H9 (cell line): ENCODE measurements at regions not wholly inside any gene's neighbourhood (a gene's known extent, or its start where the extent isn't known, plus 50 kb on each side); places are given as distances from the start of the nearest gene placed in this dataset.

Experiments used
- DNase-seq: peaks from one replicate; pipeline ENCODE4 v3.0.0-alpha.2; 2017
- H2AFZ ChIP-seq: one replicate; pipeline ENCODE4 v1.6.1; 2013; ENCODE audit warnings: mild to moderate bottlenecking, low read length, control low read depth, moderate library complexity
- H2AK5ac ChIP-seq: 2 replicates; pipeline ENCODE4 v1.6.1; 2013; ENCODE audit warnings: low read length, control low read depth, mixed read lengths; ENCODE audit not compliant: insufficient read length
- H2BK120ac ChIP-seq: one replicate; pipeline ENCODE4 v1.6.1; 2013; ENCODE audit warnings: low read depth, mild to moderate bottlenecking, low read length, control low read depth, inconsistent platforms; ENCODE audit not compliant: poor library complexity, severe bottlenecking
- H2BK12ac ChIP-seq: 2 replicates; pipeline ENCODE4 v1.6.1; 2013; ENCODE audit warnings: low read length, control low read depth, mixed read lengths, low read depth; ENCODE audit not compliant: insufficient read length
- H2BK15ac ChIP-seq: 2 replicates; pipeline ENCODE4 v1.6.1; 2013; ENCODE audit warnings: low read depth, low read length, control low read depth
- H2BK20ac ChIP-seq: one replicate; pipeline ENCODE4 v1.6.1; 2013; ENCODE audit warnings: low read depth, mild to moderate bottlenecking, low read length, control low read depth, inconsistent platforms; ENCODE audit not compliant: poor library complexity, severe bottlenecking
- H2BK5ac ChIP-seq: 2 replicates; pipeline ENCODE4 v1.6.1; 2013; ENCODE audit warnings: low read length, control low read depth, mixed read lengths; ENCODE audit not compliant: insufficient read length
- H3K14ac ChIP-seq: 2 replicates; pipeline ENCODE4 v1.6.1; 2013; ENCODE audit warnings: low read length, control low read depth; ENCODE audit not compliant: insufficient read depth
- H3K18ac ChIP-seq: 2 replicates; pipeline ENCODE4 v1.6.1; 2013; ENCODE audit warnings: low read depth, mild to moderate bottlenecking, mixed read lengths, low read length, control low read depth; ENCODE audit not compliant: insufficient read length
- H3K23ac ChIP-seq: 2 replicates; pipeline ENCODE4 v1.6.1; 2013; ENCODE audit warnings: low read length, control low read depth, mixed read lengths, low read depth; ENCODE audit not compliant: insufficient read length
- H3K23me2 ChIP-seq: 2 replicates; pipeline ENCODE4 v1.6.1; 2013; ENCODE audit warnings: low read depth, mild to moderate bottlenecking, mixed read lengths, low read length, control low read depth; ENCODE audit not compliant: insufficient read length, poor library complexity, severe bottlenecking
- H3K27ac ChIP-seq: 2 replicates; pipeline ENCODE4 v1.5.1; 2013; ENCODE audit warnings: low read length, control low read depth, mixed read lengths, low read depth; ENCODE audit not compliant: insufficient read length
- H3K27me3 ChIP-seq: 2 replicates; pipeline ENCODE4 v1.6.1; 2013; ENCODE audit warnings: low read length, control low read depth, inconsistent platforms; ENCODE audit not compliant: insufficient read depth
- H3K4ac ChIP-seq: 2 replicates; pipeline ENCODE4 v1.6.1; 2013; ENCODE audit warnings: low read depth, mild to moderate bottlenecking, control low read depth, inconsistent platforms, low read length, moderate library complexity
- H3K4me1 ChIP-seq: 2 replicates; pipeline ENCODE4 v1.6.1; 2013; ENCODE audit warnings: low read length, control low read depth, inconsistent platforms; ENCODE audit not compliant: insufficient read depth
- H3K4me2 ChIP-seq: 2 replicates; pipeline ENCODE4 v1.6.1; 2013; ENCODE audit warnings: low read length, control low read depth, mixed read lengths; ENCODE audit not compliant: insufficient read length, insufficient read depth
- H3K56ac ChIP-seq: 2 replicates; pipeline ENCODE4 v1.6.1; 2013; ENCODE audit warnings: low read depth, mild to moderate bottlenecking, mixed read lengths, low read length, control low read depth; ENCODE audit not compliant: insufficient read length
- H3K79me1 ChIP-seq: 2 replicates; pipeline ENCODE4 v1.6.1; 2013; ENCODE audit warnings: low read depth, mild to moderate bottlenecking, moderate library complexity, low read length, control low read depth, inconsistent platforms; ENCODE audit not compliant: insufficient read depth, poor library complexity, severe bottlenecking
- H3K79me2 ChIP-seq: 2 replicates; pipeline ENCODE4 v1.6.1; 2013; ENCODE audit warnings: low read length, control low read depth, inconsistent platforms; ENCODE audit not compliant: insufficient read depth
- H3K9ac ChIP-seq: 2 replicates; pipeline ENCODE4 v1.6.1; 2013; ENCODE audit warnings: low read length, control low read depth, mixed read lengths; ENCODE audit not compliant: insufficient read length; ENCODE audit errors: extremely low read depth
- H3K9me3 ChIP-seq: one replicate; pipeline ENCODE4 v1.6.1; 2013; ENCODE audit warnings: low read depth, low read length, inconsistent platforms; ENCODE audit not compliant: control insufficient read depth
- H3T11ph ChIP-seq: one replicate; pipeline ENCODE4 v1.6.1; 2013; ENCODE audit warnings: mild to moderate bottlenecking, low read length, control low read depth, inconsistent platforms
- H4K20me1 ChIP-seq: one replicate; pipeline ENCODE4 v1.6.1; 2013; ENCODE audit not compliant: control insufficient read depth, insufficient read length, insufficient read depth
- H4K5ac ChIP-seq: 2 replicates; pipeline ENCODE4 v1.6.1; 2013; ENCODE audit warnings: low read depth, mild to moderate bottlenecking, mixed read lengths, low read length, control low read depth; ENCODE audit not compliant: insufficient read length
- H4K8ac ChIP-seq: replicated peaks from 2 replicates; pipeline ENCODE4 v1.6.1; 2013; ENCODE audit warnings: low read length, control low read depth, mixed read lengths, low read depth; ENCODE audit not compliant: insufficient read length
- H4K91ac ChIP-seq: 2 replicates; pipeline ENCODE4 v1.6.1; 2013; ENCODE audit warnings: low read depth, mild to moderate bottlenecking, moderate library complexity, mixed read lengths, low read length, control low read depth; ENCODE audit not compliant: insufficient read length
- H3K27ac Mint-ChIP-seq, 3 experiments: 2 replicates in 2 of 3; 3 replicates in 1 of 3; pipeline ENCODE4 v1.8.0; 2020 to 2021; ENCODE audit warnings: mixed read lengths in 3 of 3, mild to moderate bottlenecking in 1 of 3, moderate library complexity in 1 of 3
- H3K27me3 Mint-ChIP-seq: 2 replicates; pipeline ENCODE4 v1.8.0; 2021; ENCODE audit warnings: low read depth, mild to moderate bottlenecking, moderate library complexity, mixed read lengths
- H3K36me3 Mint-ChIP-seq, 3 experiments: 2 replicates in 2 of 3; 3 replicates in 1 of 3; pipeline ENCODE4 v1.8.0; 2020 to 2021; ENCODE audit warnings: low read depth in 3 of 3, mixed read lengths in 3 of 3; ENCODE audit not compliant: insufficient read depth in 1 of 3
- H3K4me1 Mint-ChIP-seq, 2 experiments: 2 replicates each; pipeline ENCODE4 v1.8.0; 2020; ENCODE audit warnings: mixed read lengths in 2 of 2
- H3K4me3 Mint-ChIP-seq, 2 experiments: 2 replicates in 1 of 2; 3 replicates in 1 of 2; pipeline ENCODE4 v1.8.0; 2020 to 2021; ENCODE audit warnings: mild to moderate bottlenecking in 2 of 2, mixed read lengths in 2 of 2, moderate library complexity in 1 of 2
- H3K9me3 Mint-ChIP-seq, 2 experiments: 2 replicates in 1 of 2; 3 replicates in 1 of 2; pipeline ENCODE4 v1.8.0; 2020; ENCODE audit warnings: mild to moderate bottlenecking in 2 of 2, mixed read lengths in 2 of 2, moderate library complexity in 1 of 2
- CTCF ChIP-seq: fragments of 200-600 bp; sonication (generic); conservative IDR thresholded peaks from 3 replicates; pipeline ENCODE4 v1.8.0; 2021; ENCODE audit warnings: antibody characterized with exemption, mild to moderate bottlenecking
- WGBS: extraction: QIAGEN DNeasy Blood & Tissue Kit; methylation state at CpG from one replicate; pipeline ENCODE4 v1.1.7; 2013; ENCODE audit warnings: missing lambda C conversion rate, low lambda C conversion rate, mixed read lengths; ENCODE audit not compliant: insufficient read length; ENCODE audit errors: extremely low coverage; 5-methylcytosine and 5-hydroxymethylcytosine counted together

DNA sequence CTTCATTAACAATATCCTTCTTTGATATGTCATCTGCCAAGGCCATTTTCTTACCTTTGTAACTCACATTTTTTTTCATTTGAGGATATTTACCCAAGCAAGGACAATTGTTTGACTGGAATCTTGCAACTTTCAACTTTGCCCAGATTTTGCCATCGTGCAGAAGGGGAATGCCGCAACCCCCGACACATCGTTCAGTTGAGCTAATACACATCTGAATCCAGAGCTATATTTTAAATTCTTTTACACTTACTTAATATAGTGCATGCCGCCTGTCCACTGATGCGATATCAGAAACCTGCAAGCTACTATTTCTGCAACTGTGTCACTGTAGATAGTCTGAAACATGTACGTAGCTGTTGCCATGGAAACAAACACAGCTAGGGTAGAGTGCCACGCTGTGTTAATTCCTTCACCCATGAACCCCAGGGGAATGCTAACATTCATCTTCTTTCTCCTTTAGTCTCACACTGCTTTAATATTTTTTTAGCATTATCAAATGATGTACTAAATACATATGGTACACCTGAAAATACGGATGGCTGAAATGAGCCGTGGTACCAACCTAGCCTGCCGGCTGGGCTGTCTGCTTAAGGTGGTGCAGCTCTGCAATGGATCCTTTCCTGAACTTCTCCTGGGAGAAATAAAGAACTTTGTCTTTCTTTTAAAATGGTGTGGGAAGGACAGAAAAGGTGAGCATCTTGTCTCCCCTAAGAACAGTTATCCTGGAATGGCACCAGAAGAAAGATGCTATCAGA is 77.0 kb upstream of the FOXN3 start:
- Mint-ChIP-seq H3K4me3 (no peak overlapping the region), H3K36me3 (peaks cover 0 to 2% (median 0%) of the 10 kb centered on the region in 3 experiments; a peak in 1 of 7 replicates), H3K27me3 (no peaks in the 10 kb centered on the region), H3K9me3 (no peaks in the 10 kb centered on the region), H3K4me1 (peaks cover 48 to 52% of the 10 kb centered on the region in 2 experiments), H3K27ac (peak overlapping the region; percentile 6 to 71 (median 24); a peak in 3 of 7 replicates)
- Histone ChIP-seq H3K27me3 (no peaks in the 10 kb centered on the region), H3K23ac (no peak overlapping the region), H4K20me1 (no peaks in the 10 kb centered on the region), H2BK120ac (peak overlapping the region; percentile 77), H4K8ac (no peak overlapping the region), H3K4ac (no peak overlapping the region), H3K56ac (no peak overlapping the region), H2BK12ac (no peak overlapping the region), H3T11ph (no peak overlapping the region), H2AFZ (no peak overlapping the region), H3K79me2 (no peaks in the 10 kb centered on the region; the same call in 1 of the 2 replicates), H2BK15ac (no peak overlapping the region), H2BK5ac (no peak overlapping the region), H3K4me1 (peaks cover 4% of the 10 kb centered on the region), H3K14ac (no peak overlapping the region), H3K79me1 (no peaks in the 10 kb centered on the region), H2BK20ac (no peak overlapping the region), H3K23me2 (no peaks in the 10 kb centered on the region), H3K4me2 (no peak overlapping the region), H3K27ac (no peak overlapping the region), H2AK5ac (no peak overlapping the region), H3K9me3 (no peaks in the 10 kb centered on the region), H3K18ac (no peak overlapping the region), H4K5ac (no peak overlapping the region), H4K91ac (no peak overlapping the region), H3K9ac (no peak overlapping the region)
- no peak for DNase-seq
- WGBS = no CpG with 5 or more reads among the region's 11 CpGs
- TF ChIP-seq CTCF = no peak
